ENCODE measurements at regions not wholly inside any gene's neighbourhood (a gene's known extent, or its start where the extent isn't known, plus 50 kb on each side); places are given as distances from the start of the nearest gene placed in this dataset.

DNA sequence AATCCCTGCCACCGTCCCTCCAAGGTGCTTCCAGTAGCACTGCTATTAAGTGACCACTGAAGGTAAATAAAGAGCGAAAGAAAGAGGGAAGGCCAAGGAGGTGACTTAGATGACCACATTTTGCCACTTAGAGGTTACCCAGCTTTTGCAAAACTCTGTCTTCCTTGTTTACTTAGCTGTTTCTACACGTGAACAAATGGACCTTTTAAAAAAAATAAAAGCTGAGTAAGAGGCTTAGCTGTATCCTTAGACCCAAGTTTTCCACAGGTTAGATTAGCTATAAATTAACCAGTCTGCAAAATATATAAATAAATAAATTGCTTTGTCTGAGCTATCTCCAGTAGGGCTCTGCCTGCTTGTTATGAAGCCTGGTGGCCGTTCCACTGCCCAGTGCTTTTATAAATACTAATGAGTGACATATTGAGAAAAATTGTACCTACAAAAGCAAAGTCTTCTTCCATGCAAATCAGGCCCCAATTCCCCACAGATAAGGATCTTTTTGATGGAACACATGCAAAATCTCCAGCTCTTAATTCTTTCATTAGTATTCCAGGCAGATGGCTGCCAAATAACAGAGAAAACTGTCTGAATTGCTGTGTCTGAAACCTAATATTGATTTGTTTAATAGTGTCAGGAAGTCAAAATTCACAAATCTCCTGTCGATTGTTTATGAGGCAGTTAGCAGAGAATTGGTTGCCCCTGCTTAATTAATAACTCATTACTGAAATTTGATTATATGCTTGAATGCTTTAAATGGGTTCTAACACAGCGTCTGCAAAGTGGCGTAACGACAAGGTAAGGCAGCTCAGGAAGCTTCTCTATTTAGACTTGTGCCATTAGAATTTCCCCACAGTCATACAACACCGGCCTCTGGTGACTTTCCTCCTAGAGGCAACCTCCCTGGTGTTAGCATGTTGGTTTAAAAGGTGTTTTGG, 176.7 kb downstream of the EMX2 start:
- DNase-seq: no peak

GRCh38 chr10:117720931-117721835, 178.6 kb downstream of the EMX2 start:
- no peak for DNase-seq

DNA sequence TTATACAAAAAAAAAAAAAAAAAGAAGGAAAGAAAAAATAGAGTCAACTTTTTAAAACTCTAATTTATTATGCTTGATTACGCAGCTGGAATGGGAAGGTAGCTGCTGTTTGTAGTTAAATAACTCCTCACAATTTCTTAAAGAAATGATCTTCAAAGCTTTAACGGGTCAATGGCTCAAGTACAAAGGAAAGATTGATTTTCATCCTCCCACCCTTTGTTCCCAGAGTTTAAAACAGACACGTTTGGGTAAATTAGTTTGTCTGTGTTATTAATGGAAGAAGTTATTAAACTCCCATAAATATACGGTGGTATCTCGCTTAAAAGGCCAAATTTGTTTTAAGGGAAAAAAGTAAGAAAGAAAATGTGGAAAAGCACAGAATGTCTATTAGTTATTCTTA, 179.3 kb downstream of the EMX2 start:
- no peak for DNase-seq

DNA sequence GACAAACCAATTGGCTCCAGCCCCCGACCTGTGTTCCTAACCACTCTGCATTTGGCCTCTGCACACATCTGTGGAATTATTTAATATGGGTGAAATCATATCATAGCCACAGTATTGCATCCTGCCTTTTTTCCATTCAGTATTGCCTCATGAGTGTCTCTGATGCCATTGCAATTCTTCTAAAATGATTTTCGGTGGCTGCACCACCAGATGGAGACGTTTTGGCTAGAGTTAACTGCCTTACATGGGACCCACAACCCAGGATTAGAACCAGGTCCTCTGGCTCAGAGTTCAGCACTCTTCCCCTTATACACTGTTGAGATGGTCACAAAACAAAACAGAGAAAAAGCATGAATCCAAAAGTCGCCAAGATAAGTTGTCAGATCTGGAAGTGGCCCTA, 180.8 kb downstream of the EMX2 start:
- DNase-seq: no peak

- no peak for DNase-seq
Observed at GRCh38 chr10:117725993-117726392, 183.4 kb downstream of the EMX2 start.

DNA sequence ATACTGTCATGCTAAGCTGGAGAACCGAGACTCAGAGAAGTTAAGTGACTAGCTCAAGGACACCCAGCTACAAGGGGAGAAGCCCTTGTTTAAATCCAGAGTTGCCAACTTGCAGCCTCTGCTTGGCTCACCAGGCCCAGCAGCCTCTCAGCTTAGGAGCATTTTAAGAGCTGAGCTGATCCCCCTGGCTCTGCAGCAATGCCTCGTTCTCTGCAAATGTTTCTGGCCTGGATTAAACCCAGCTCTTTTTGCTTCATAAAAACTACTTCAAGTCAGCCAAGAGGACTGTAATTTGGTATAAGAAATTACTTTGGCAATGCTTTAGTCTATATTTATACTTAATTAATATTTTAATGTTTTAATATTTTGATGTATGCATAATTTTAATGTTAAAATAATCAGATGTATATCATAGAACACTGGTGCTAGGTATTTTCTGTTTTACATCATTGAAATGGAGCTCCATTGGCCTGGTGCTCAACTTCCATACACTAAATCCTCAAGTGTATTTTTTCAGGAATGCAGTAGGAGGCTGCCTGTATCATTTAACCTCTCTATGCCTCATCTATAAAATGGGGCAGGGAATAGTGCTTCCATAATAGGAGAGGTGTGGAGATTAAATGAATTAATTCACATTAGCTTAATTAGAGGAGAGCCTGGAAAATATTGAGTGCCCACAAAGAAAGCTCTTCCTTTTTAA, 184.2 kb downstream of the EMX2 start:
- no peak for DNase-seq

DNA sequence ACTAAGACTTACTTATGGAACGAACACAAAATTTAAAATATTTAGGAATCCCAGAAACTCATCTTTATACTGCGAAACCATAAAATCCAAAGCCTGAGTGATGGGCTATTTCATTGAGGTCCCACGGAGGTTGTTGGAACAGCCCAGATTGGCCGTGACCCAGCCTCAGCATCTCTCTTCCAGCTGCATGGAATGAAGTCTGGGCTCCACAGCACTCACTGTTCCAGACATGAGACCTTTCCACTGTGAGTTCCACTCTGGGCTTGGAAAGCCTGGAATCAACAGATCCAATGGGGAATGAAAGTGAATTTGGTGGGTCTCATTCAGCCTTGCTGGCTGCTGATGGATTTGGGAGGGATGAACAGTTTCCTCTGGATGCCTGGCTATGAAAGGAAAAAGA, 184.9 kb downstream of the EMX2 start:
- DNase-seq: no peak

- no peak for DNase-seq
Observed at GRCh38 chr10:117728087-117728486, 185.5 kb downstream of the EMX2 start.

DNA sequence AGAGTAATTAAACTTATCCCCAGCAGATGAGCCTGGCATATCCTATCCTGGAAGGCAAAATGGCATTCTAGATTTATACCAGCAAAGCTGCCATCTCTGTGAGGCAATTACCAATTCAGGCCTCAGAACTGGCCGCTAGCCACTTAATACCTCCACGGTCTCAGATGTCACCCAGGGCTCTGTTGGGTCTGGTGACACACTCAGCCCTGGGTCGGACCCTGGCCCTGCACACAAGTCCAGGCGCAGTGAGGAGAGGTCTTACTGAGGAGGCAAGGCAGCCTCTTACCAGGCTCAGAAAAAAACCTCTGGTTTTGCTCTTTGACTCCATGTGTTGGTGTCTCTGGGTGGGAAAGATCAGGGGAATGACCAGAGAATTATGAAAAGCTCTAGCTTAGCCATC, 186.6 kb downstream of the EMX2 start:
- DNase-seq: no peak

DNA sequence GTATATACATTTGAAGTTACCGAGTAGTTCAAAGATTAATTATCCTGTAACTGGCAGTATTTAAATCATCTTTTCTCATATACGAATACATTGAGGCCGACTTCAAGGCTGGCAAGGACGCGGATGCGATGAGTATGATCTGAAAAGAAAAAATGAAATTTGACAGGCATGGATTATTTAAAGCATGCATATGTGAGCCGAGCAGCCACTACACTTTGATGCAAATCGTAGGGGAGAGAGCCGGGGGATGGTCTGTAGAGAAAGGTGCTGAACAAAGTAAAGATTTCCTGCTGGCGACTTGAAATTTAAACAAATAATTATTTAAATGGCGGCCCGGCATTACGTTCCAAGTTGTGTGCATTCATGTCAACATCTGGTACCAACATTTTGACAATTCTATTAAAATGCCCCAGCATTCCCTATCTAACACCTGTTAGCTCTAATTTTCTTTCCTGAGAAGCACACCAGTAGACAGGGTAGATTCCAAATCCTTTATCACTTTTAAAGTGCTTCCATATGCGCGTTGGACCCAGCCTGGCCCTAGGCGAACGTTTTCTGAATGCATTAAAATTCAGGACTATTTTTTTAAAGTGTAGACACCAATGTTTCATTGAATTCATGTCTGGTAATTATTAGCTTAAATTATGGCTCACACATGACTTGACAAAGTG, 188.7 kb downstream of the EMX2 start:
- DNase-seq: no peak

DNA sequence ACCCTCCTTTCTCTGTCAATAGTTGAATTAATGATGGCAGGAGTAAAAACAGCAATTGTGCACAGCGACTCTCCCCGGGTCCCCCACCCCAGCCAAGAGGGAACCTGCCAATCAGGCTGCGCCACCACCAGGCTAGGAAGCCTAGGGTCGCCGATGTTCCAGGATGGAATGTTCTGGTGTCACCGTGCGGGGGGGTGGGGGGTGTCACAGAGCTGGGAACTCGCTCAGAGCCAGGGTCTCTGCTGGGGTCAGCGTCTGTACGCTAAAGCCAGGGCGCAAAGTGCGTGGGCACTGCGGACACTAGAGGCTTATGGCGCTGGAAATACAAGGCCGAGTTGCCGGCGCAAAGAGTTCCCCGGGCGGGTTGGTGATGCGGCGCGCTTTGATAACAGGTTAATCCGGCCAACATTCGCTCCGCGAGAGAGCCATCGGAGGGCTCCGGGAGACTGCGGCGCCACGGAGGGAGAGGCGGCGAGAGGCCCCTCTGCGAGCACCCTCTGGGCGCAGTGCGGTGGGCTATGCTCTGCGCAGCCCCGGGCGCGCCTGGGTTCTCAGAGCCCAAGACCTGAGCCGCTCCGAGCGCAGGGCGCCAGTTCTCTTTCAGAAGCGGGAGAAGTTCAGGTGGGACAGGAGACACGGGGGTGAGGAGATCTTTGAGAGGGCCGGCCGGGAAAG, 192.3 kb downstream of the EMX2 start:
- no peak for DNase-seq

GRCh38 chr10:117736655-117737054, 194.1 kb downstream of the EMX2 start:
- no peak for DNase-seq

- DNase-seq: no peak
Observed at GRCh38 chr10:117740088-117740487, 197.5 kb downstream of the EMX2 start.

DNA sequence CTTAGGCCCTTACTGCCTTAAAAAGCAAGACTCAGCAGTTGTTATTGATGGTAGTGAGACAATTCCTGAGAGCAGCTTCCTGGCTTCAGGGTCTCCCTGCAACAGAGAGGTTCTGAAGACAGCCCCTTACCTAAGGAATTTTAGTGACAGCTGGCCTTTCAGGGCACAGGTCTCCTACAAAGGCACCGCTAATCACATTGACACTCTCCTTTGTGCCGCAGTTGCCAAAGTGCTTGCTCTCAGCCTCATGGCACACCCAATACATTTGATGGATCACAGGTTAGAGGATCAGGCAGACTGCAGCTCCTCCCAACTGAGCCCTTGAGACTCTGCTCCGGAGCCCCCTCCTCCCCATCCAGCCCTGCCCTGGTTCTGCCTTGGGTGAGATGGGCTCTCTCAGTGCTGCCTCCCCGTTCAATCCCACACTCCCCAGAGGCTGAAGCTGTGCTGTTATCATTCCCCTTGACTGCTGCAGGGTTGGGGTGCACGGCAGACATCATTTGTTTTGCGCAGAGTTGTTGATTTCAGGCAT, 198.2 kb downstream of the EMX2 start:
- DNase-seq: no peak

DNA sequence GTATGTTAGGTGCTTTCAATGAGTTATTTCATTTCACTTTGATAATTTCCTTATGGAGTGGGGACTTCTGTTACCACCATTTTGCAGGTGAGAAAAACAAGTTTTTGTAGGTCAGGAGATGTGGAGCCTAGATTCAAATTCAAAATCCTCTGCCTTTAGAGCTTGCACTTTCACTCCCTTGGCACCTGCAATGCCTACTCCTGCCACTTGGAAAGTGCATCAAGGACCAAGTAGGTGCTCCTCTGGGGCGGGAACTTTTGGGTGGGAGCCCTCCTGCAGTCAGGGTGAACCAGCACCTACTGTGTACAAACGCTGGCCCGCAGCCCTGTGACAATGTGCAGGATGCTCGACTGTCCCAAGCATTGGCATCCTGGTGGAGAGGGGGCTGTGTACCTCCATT, 199.0 kb downstream of the EMX2 start:
- no peak for DNase-seq

DNA sequence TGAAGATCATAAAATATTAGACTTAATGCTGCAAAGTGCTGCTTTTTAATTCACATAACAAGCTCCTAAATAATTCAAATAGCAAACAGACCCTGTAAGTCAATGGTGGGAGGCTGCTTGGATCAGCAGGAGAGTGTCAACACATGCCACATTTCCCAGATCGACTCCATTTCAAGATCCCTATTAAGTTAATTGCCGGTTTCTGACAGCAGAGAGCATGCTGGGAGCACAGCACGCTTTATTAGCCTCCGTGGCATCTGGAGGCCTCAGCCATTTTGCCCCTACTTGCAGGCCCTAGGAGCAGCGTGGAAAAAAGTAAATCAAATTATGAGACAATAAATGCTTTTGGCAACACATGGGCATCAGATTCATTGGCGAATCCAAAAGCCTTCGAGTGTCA, 201.0 kb downstream of the EMX2 start:
- no peak for DNase-seq

- no peak for DNase-seq
Observed at GRCh38 chr10:117745301-117745700, 202.8 kb downstream of the EMX2 start.

GRCh38 chr10:117746541-117747448, 204.2 kb downstream of the EMX2 start:
- DNase-seq: no peak

DNA sequence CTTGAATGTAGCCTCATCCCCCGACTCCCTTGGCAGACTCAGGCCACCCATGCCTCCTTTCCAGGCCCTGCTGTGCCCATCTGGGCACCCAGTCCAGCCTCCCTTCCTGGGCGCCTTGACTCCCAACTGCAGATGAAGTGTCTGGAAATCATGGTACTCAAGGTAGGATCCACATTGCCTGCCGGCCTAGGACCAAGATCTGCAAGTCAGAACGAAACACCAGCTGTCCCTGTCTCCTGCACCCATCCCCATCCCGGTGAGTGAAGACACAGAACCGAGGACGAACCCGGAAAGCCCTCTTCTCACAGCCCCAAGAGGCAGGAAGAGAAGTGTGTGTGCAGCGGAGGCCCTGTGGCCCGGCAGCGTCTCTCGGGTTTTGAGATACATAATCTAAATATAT, 205.1 kb downstream of the EMX2 start:
- no peak for DNase-seq

DNA sequence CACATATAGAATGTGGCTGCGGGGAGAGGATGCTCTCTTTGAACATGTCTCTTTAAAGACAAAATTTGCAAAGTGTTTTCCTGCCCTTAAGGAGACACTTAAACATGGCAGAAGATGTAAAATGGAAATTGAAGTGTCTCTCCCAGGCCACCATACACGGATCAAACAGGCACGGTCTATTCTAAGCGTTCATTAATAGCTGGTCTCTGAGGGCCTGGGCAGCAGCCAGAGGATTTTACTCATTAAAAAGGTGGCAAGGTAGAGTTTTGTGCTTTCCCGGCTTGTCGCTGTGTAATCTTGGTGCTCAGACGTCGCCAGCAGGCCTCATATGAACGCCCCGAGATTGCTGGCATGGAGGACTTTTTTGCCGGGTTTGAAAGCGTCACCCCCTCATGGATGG, 205.5 kb downstream of the EMX2 start:
- no peak for DNase-seq

GRCh38 chr10:117750616-117751015, 208.1 kb downstream of the EMX2 start:
- DNase-seq: no peak

Measured in NCI-H187 (cell line).